Loucy (cell line): ENCODE measurements at regions not wholly inside any gene's neighbourhood (a gene's known extent, or its start where the extent isn't known, plus 50 kb on each side); places are given as distances from the start of the nearest gene placed in this dataset.

Experiments used
- H2AFZ ChIP-seq: fragments of 200-600 bp; sonication (generic); 2 replicates; pipeline ENCODE4 v1.6.0; 2016; ENCODE audit warnings: antibody characterized with exemption, mild to moderate bottlenecking, low read length, moderate library complexity
- H3F3A ChIP-seq: fragments of 200-600 bp; 2 replicates; pipeline ENCODE4 v1.6.0; 2016; ENCODE audit warnings: antibody characterized with exemption, low read depth, mild to moderate bottlenecking
- H3K27me3 ChIP-seq: fragments of 200-600 bp; sonication (generic); 2 replicates; pipeline ENCODE4 v1.6.1; 2014; ENCODE audit warnings: low read length, mild to moderate bottlenecking; ENCODE audit not compliant: insufficient read depth, poor library complexity, severe bottlenecking
- H3K36me3 ChIP-seq: fragments of 200-600 bp; sonication (generic); 2 replicates; pipeline ENCODE4 v1.6.1; 2016; ENCODE audit warnings: low read length; ENCODE audit not compliant: insufficient read depth
- H3K4me1 ChIP-seq: fragments of 200-600 bp; sonication (generic); 2 replicates; pipeline ENCODE4 v1.5.1; 2014; ENCODE audit warnings: low read length, mild to moderate bottlenecking; ENCODE audit not compliant: insufficient read depth, poor library complexity, severe bottlenecking
- H3K4me2 ChIP-seq: fragments of 200-600 bp; sonication (generic); 2 replicates; pipeline ENCODE4 v1.6.0; 2014; ENCODE audit warnings: antibody characterized with exemption, low read length, low read depth, mild to moderate bottlenecking; ENCODE audit not compliant: poor library complexity, severe bottlenecking
- H3K4me3 ChIP-seq: fragments of 200-600 bp; sonication (generic); 2 replicates; pipeline ENCODE4 v1.5.1; 2014; ENCODE audit warnings: low read length, mild to moderate bottlenecking, mixed read lengths; ENCODE audit not compliant: poor library complexity, severe bottlenecking
- H3K79me2 ChIP-seq: fragments of 200-600 bp; sonication (generic); 2 replicates; pipeline ENCODE4 v1.6.1; 2014; ENCODE audit warnings: low read length; ENCODE audit not compliant: insufficient read depth
- H3K9ac ChIP-seq: fragments of 200-600 bp; sonication (generic); 2 replicates; pipeline ENCODE4 v1.6.0; 2014; ENCODE audit warnings: mild to moderate bottlenecking, low read depth, low read length, moderate library complexity; ENCODE audit not compliant: poor library complexity, severe bottlenecking
- H3K9me2 ChIP-seq: fragments of 200-600 bp; sonication (generic); replicated peaks from 2 replicates; pipeline ENCODE4 v1.6.1; 2016; ENCODE audit warnings: low read depth, low read length, mixed read lengths
- H3K9me3 ChIP-seq: fragments of 200-600 bp; sonication (generic); 2 replicates; pipeline ENCODE4 v1.6.1; 2014; ENCODE audit warnings: mild to moderate bottlenecking, antibody characterized with exemption, low read length, low read depth; ENCODE audit not compliant: insufficient read depth
- H4K20me1 ChIP-seq: fragments of 200-600 bp; sonication (generic); 2 replicates; pipeline ENCODE4 v1.6.0; 2014; ENCODE audit warnings: antibody characterized with exemption, low read length, mild to moderate bottlenecking; ENCODE audit not compliant: insufficient read depth, poor library complexity, severe bottlenecking
- CTCF ChIP-seq: fragments of 200-600 bp; sonication (generic); conservative IDR thresholded peaks from 2 replicates; pipeline ENCODE4 v1.5.1; 2014; ENCODE audit warnings: mild to moderate bottlenecking, antibody characterized with exemption, low read length
- EZH2phosphoT487 ChIP-seq: fragments of 200-600 bp; IDR thresholded peaks from 2 replicates; pipeline ENCODE4 v1.6.1; 2018; ENCODE audit warnings: antibody characterized with exemption, mild to moderate bottlenecking, moderate library complexity, borderline replicate concordance

- no peak overlapping the region for H3K4me2 ChIP-seq
- H3K9me2 ChIP-seq = no peaks in the 10 kb centered on the region
- H3K9ac ChIP-seq = no peak overlapping the region
- no peaks in the 10 kb centered on the region for H3K9me3 ChIP-seq
- no peaks in the 10 kb centered on the region for H3F3A ChIP-seq
- no peaks in the 10 kb centered on the region for H3K36me3 ChIP-seq
- H3K4me3 ChIP-seq = no peak overlapping the region
- H4K20me1 ChIP-seq = no peaks in the 10 kb centered on the region
- no peaks in the 10 kb centered on the region for H3K79me2 ChIP-seq
- TF ChIP-seq EZH2phosphoT487 (no peak), CTCF (no peak)
- H3K27me3 ChIP-seq = no peaks in the 10 kb centered on the region
- no peak overlapping the region for H2AFZ ChIP-seq
- no peaks in the 10 kb centered on the region for H3K4me1 ChIP-seq
Measured at GRCh38 chr15:29632671-29633406, 189.4 kb downstream of the TJP1 start.

- H3K4me3 ChIP-seq = no peak overlapping the region
- no peaks in the 10 kb centered on the region for H3K36me3 ChIP-seq
- no peaks in the 10 kb centered on the region for H3F3A ChIP-seq
- H3K4me1 ChIP-seq = no peaks in the 10 kb centered on the region
- H3K9me2 ChIP-seq = no peaks in the 10 kb centered on the region
- no peaks in the 10 kb centered on the region for H3K79me2 ChIP-seq
- H3K4me2 ChIP-seq = no peak overlapping the region
- no peaks in the 10 kb centered on the region for H4K20me1 ChIP-seq
- no peak overlapping the region for H2AFZ ChIP-seq
- H3K9me3 ChIP-seq = no peaks in the 10 kb centered on the region
- no peaks in the 10 kb centered on the region for H3K27me3 ChIP-seq
- H3K9ac ChIP-seq = no peak overlapping the region
- TF ChIP-seq EZH2phosphoT487 (no peak), CTCF (peak; percentile 10; the same call in 1 of the 2 replicates)
Measured at GRCh38 chr15:29631076-29632070, 190.9 kb downstream of the TJP1 start.

GRCh38 chr15:29624271-29624670 is 198.0 kb downstream of the TJP1 start:
- Histone ChIP-seq H3K79me2 (no peaks in the 10 kb centered on the region), H3K9me3 (no peaks in the 10 kb centered on the region), H3K36me3 (no peaks in the 10 kb centered on the region), H3F3A (no peaks in the 10 kb centered on the region), H3K9me2 (no peaks in the 10 kb centered on the region), H3K4me1 (no peaks in the 10 kb centered on the region), H3K4me3 (no peak overlapping the region), H2AFZ (no peak overlapping the region), H3K4me2 (no peak overlapping the region), H3K9ac (no peak overlapping the region), H3K27me3 (no peaks in the 10 kb centered on the region), H4K20me1 (no peaks in the 10 kb centered on the region)
- TF ChIP-seq CTCF = no peak
- TF ChIP-seq EZH2phosphoT487 = no peak
